DND-41 (cell line): ENCODE measurements at regions not wholly inside any gene's neighbourhood (a gene's known extent, or its start where the extent isn't known, plus 50 kb on each side); places are given as distances from the start of the nearest gene placed in this dataset.

ENCODE experiments used
- ATAC-seq: fragments of 200-7000 bp; cut with Tn5 transposase; 3 replicates; pipeline ENCODE4 v1.9.1; 2021; ENCODE audit warnings: low read depth; ENCODE audit not compliant: insufficient read depth
- DNase-seq: peaks from one replicate; pipeline ENCODE4 v3.0.0-alpha.2; 2020
- H2AFZ ChIP-seq: 2 replicates; pipeline ENCODE4 v1.6.0; 2012; ENCODE audit warnings: low read depth, low read length
- H3K27ac ChIP-seq: 2 replicates; pipeline ENCODE4 v1.5.1; 2012; ENCODE audit warnings: low read length, inconsistent platforms
- H3K27me3 ChIP-seq: fragments of 200-600 bp; sonication (generic); 2 replicates; pipeline ENCODE4 v1.6.0; 2012; ENCODE audit warnings: low read length, mild to moderate bottlenecking, inconsistent platforms; ENCODE audit not compliant: insufficient read depth, poor library complexity
- H3K36me3 ChIP-seq: 2 replicates; pipeline ENCODE4 v1.5.1; 2012; ENCODE audit warnings: low read length, inconsistent platforms; ENCODE audit not compliant: insufficient read depth
- H3K4me1 ChIP-seq: 2 replicates; pipeline ENCODE4 v1.5.1; 2012; ENCODE audit warnings: mild to moderate bottlenecking, low read length; ENCODE audit not compliant: insufficient read depth
- H3K4me2 ChIP-seq: 2 replicates; pipeline ENCODE4 v1.6.0; 2012; ENCODE audit warnings: mild to moderate bottlenecking, moderate library complexity, low read length, inconsistent platforms; ENCODE audit not compliant: insufficient read depth
- H3K4me3 ChIP-seq, 2 experiments: fragments of 200-600 bp in 1 of 2; shearing (Covaris generic) in 1 of 2; 2 replicates each; pipeline ENCODE4 v1.5.1; 2012 to 2016; ENCODE audit warnings: inconsistent platforms in 2 of 2, low read length in 2 of 2, mild to moderate bottlenecking in 2 of 2, low read depth in 1 of 2, moderate library complexity in 1 of 2
- H3K79me2 ChIP-seq: 2 replicates; pipeline ENCODE4 v1.6.0; 2012; ENCODE audit warnings: low read length, inconsistent platforms; ENCODE audit not compliant: insufficient read depth
- H3K9ac ChIP-seq: 2 replicates; pipeline ENCODE4 v1.6.0; 2012; ENCODE audit warnings: low read depth, mild to moderate bottlenecking, inconsistent platforms, low read length, moderate library complexity
- H3K9me3 ChIP-seq: 2 replicates; pipeline ENCODE4 v1.5.1; 2012; ENCODE audit warnings: low read length, moderate library complexity, mild to moderate bottlenecking, inconsistent platforms; ENCODE audit not compliant: insufficient read depth, severe bottlenecking
- H4K20me1 ChIP-seq: 2 replicates; pipeline ENCODE4 v1.6.0; 2012; ENCODE audit warnings: low read length; ENCODE audit not compliant: insufficient read depth
- CTCF ChIP-seq: IDR thresholded peaks from 2 replicates; pipeline ENCODE4 v1.5.1; 2012; ENCODE audit warnings: borderline replicate concordance, low read length, moderate library complexity, mild to moderate bottlenecking; ENCODE audit not compliant: poor library complexity, severe bottlenecking; ENCODE audit errors: extremely low read depth
- EZH2 ChIP-seq: IDR thresholded peaks from 3 replicates; pipeline ENCODE4 v1.6.1; 2012; ENCODE audit warnings: borderline replicate concordance, low read depth, mild to moderate bottlenecking, moderate library complexity, low read length, inconsistent platforms; ENCODE audit not compliant: severe bottlenecking

- Histone ChIP-seq H2AFZ (no peak overlapping the region), H4K20me1 (no peaks in the 10 kb centered on the region), H3K79me2 (no peaks in the 10 kb centered on the region), H3K9ac (no peak overlapping the region), H3K27ac (no peak overlapping the region), H3K4me3 (no peak overlapping the region; a peak in 1 of 4 replicates), H3K9me3 (peaks cover 99% of the 10 kb centered on the region), H3K27me3 (no peaks in the 10 kb centered on the region), H3K4me1 (no peaks in the 10 kb centered on the region), H3K4me2 (no peak overlapping the region), H3K36me3 (peaks cover 100% of the 10 kb centered on the region)
- no peak for ATAC-seq
- no peak for TF ChIP-seq EZH2
- TF ChIP-seq CTCF = no peak
- DNase-seq = peak; percentile 1
Measured at GRCh38 chr15:25059698-25060471, 105.1 kb downstream of the SNRPN start.

- peak; percentile 0 for DNase-seq
- peaks cover 99% of the 10 kb centered on the region for H3K9me3 ChIP-seq
- H4K20me1 ChIP-seq = no peaks in the 10 kb centered on the region
- TF ChIP-seq CTCF (no peak), EZH2 (no peak)
- no peak overlapping the region for H3K9ac ChIP-seq
- no peak overlapping the region for H2AFZ ChIP-seq
- no peak overlapping the region for H3K27ac ChIP-seq
- H3K4me2 ChIP-seq = no peak overlapping the region
- no peak for ATAC-seq
- H3K4me1 ChIP-seq = no peaks in the 10 kb centered on the region
- peaks cover 100% of the 10 kb centered on the region for H3K36me3 ChIP-seq
- H3K79me2 ChIP-seq = no peaks in the 10 kb centered on the region
- no peak overlapping the region for H3K4me3 ChIP-seq
- no peaks in the 10 kb centered on the region for H3K27me3 ChIP-seq
Measured at GRCh38 chr15:25060472-25060803, 105.7 kb downstream of the SNRPN start.

GRCh38 chr15:25060996-25061620 lies 106.3 kb downstream of the SNRPN start:
- ATAC-seq (no peak), DNase-seq (no peak)
- Histone ChIP-seq H3K9me3 (peaks cover 99% of the 10 kb centered on the region), H2AFZ (no peak overlapping the region), H3K36me3 (peaks cover 100% of the 10 kb centered on the region), H3K79me2 (no peaks in the 10 kb centered on the region), H3K9ac (no peak overlapping the region), H3K27me3 (no peaks in the 10 kb centered on the region), H3K4me3 (no peak overlapping the region), H3K4me1 (no peaks in the 10 kb centered on the region), H3K27ac (no peak overlapping the region), H4K20me1 (no peaks in the 10 kb centered on the region), H3K4me2 (no peak overlapping the region)
- no peak for TF ChIP-seq EZH2
- no peak for TF ChIP-seq CTCF
